Ovary (tissue), 3 donors: ENCODE measurements at regions not wholly inside any gene's neighbourhood (a gene's known extent, or its start where the extent isn't known, plus 50 kb on each side); places are given as distances from the start of the nearest gene placed in this dataset.

Source experiments
- CTCF ChIP-seq, 3 donors: fragments of 450-650 bp in 2 of 3; fragments of 200-600 bp in 1 of 3; IDR thresholded peaks; one replicate each; pipeline versions ENCODE4 v1.5.1 to v1.8.0; 2016 to 2022; ENCODE audit warnings: antibody characterized with exemption in 3 of 3, mild to moderate bottlenecking in 1 of 3
- POLR2A ChIP-seq: fragments of 450-650 bp; IDR thresholded peaks from one replicate; pipeline ENCODE4 v1.6.1; 2017; ENCODE audit warnings: antibody characterized with exemption, mild to moderate bottlenecking, moderate library complexity
- donor health status: DM: no; HTN: no; CAD: no.

- TF ChIP-seq CTCF (IDR thresholded peaks at IDR 0.05) (no peak), POLR2A (no peak)
Observed at GRCh38 chr10:33009244-33010131, 51.5 kb upstream of the ITGB1 start.
